HG03196 (cell line): ENCODE measurements at regions not wholly inside any gene's neighbourhood (a gene's known extent, or its start where the extent isn't known, plus 50 kb on each side); places are given as distances from the start of the nearest gene placed in this dataset.

Source experiments
- ATAC-seq: cut with Tn5 transposase; IDR thresholded peaks from one replicate; pipeline ENCODE4 v1.9.1; 2021; ENCODE audit not compliant: unreplicated experiment

- ATAC-seq = no peak
Measured at GRCh38 chr9:99573085-99573484, 248.6 kb upstream of the NR4A3 start.

GRCh38 chr9:99573886-99574285 lies 247.8 kb upstream of the NR4A3 start:
- ATAC-seq = no peak

GRCh38 chr9:99576002-99576401 lies 245.7 kb upstream of the NR4A3 start:
- no peak for ATAC-seq

GRCh38 chr9:99576876-99577275 lies 244.8 kb upstream of the NR4A3 start:
- no peak for ATAC-seq

- ATAC-seq = no peak
Measured at GRCh38 chr9:99577351-99577750, 244.3 kb upstream of the NR4A3 start.

GRCh38 chr9:99578666-99579065 lies 243.0 kb upstream of the NR4A3 start:
- no peak for ATAC-seq

- ATAC-seq = no peak
Measured at GRCh38 chr9:99579964-99580363, 241.7 kb upstream of the NR4A3 start.

- ATAC-seq = no peak
Measured at GRCh38 chr9:99582814-99583213, 238.9 kb upstream of the NR4A3 start.

- ATAC-seq = no peak
Measured at GRCh38 chr9:99588299-99588698, 233.4 kb upstream of the NR4A3 start.

- ATAC-seq = no peak
Measured at GRCh38 chr9:99588747-99589146, 232.9 kb upstream of the NR4A3 start.

- ATAC-seq = no peak
Measured at GRCh38 chr9:99590410-99590809, 231.3 kb upstream of the NR4A3 start.

- no peak for ATAC-seq
Measured at GRCh38 chr9:99590840-99591239, 230.8 kb upstream of the NR4A3 start.

- ATAC-seq = no peak
Measured at GRCh38 chr9:99591770-99592169, 229.9 kb upstream of the NR4A3 start.

GRCh38 chr9:99592834-99593574 lies 228.7 kb upstream of the NR4A3 start:
- no peak for ATAC-seq

GRCh38 chr9:99593610-99594009 lies 228.1 kb upstream of the NR4A3 start:
- ATAC-seq = no peak

GRCh38 chr9:99594056-99594780 lies 227.5 kb upstream of the NR4A3 start:
- no peak for ATAC-seq

- ATAC-seq = no peak
Measured at GRCh38 chr9:99595796-99596195, 225.9 kb upstream of the NR4A3 start.

- ATAC-seq = no peak
Measured at GRCh38 chr9:99601571-99602111, 220.0 kb upstream of the NR4A3 start.

GRCh38 chr9:99602854-99603253 lies 218.8 kb upstream of the NR4A3 start:
- ATAC-seq = no peak

GRCh38 chr9:99605016-99605743 lies 216.5 kb upstream of the NR4A3 start:
- ATAC-seq = no peak

- no peak for ATAC-seq
Measured at GRCh38 chr9:99606296-99606695, 215.4 kb upstream of the NR4A3 start.

GRCh38 chr9:99606957-99607356 lies 214.7 kb upstream of the NR4A3 start:
- ATAC-seq = no peak
